Hepatocyte (in vitro differentiated cells): ENCODE measurements at regions not wholly inside any gene's neighbourhood (a gene's known extent, or its start where the extent isn't known, plus 50 kb on each side); places are given as distances from the start of the nearest gene placed in this dataset.
A peak's percentile ranks its signal among the peaks of the same experiment; 100 is the strongest.

Experiments
- DNase-seq: peaks from one replicate; pipeline ENCODE4 v3.0.0-alpha.2; 2016; ENCODE audit warnings: low spot score
- H2AFZ ChIP-seq: fragments of 200-600 bp; sonication (generic); 2 replicates; pipeline ENCODE4 v1.6.0; 2016; ENCODE audit warnings: antibody characterized with exemption, mild to moderate bottlenecking
- H3K27ac ChIP-seq: fragments of 200-600 bp; sonication (generic); 2 replicates; pipeline ENCODE4 v1.5.1; 2016; ENCODE audit warnings: mild to moderate bottlenecking
- H3K27me3 ChIP-seq: fragments of 200-600 bp; sonication (generic); 2 replicates; pipeline ENCODE4 v1.6.1; 2016
- H3K36me3 ChIP-seq: fragments of 200-600 bp; sonication (generic); replicated peaks from 2 replicates; pipeline ENCODE4 v1.5.1; 2016; ENCODE audit warnings: low read depth; ENCODE audit not compliant: insufficient read depth
- H3K4me1 ChIP-seq: fragments of 200-600 bp; sonication (generic); 2 replicates; pipeline ENCODE4 v1.5.1; 2016; ENCODE audit warnings: mild to moderate bottlenecking, moderate library complexity; ENCODE audit not compliant: insufficient read depth
- H3K4me2 ChIP-seq: fragments of 200-600 bp; sonication (generic); 2 replicates; pipeline ENCODE4 v1.6.0; 2016
- H3K4me3 ChIP-seq: fragments of 200-600 bp; sonication (generic); 2 replicates; pipeline ENCODE4 v1.5.1; 2016; ENCODE audit warnings: mild to moderate bottlenecking
- H3K79me2 ChIP-seq: fragments of 200-600 bp; sonication (generic); 2 replicates; pipeline ENCODE4 v1.6.0; 2017; ENCODE audit warnings: mild to moderate bottlenecking
- H3K9me2 ChIP-seq: fragments of 200-600 bp; sonication (generic); replicated peaks from 2 replicates; pipeline ENCODE4 v1.6.0; 2017; ENCODE audit warnings: mild to moderate bottlenecking; ENCODE audit not compliant: insufficient read depth
- H3K9me3 ChIP-seq: fragments of 200-600 bp; sonication (generic); 2 replicates; pipeline ENCODE4 v1.5.1; 2016; ENCODE audit warnings: low read depth, mild to moderate bottlenecking
- H4K20me1 ChIP-seq: fragments of 200-600 bp; sonication (generic); 2 replicates; pipeline ENCODE4 v1.6.0; 2016; ENCODE audit warnings: mild to moderate bottlenecking; ENCODE audit not compliant: insufficient read depth, poor library complexity, severe bottlenecking
- CTCF ChIP-seq: fragments of 200-600 bp; sonication (generic); IDR thresholded peaks from 2 replicates; pipeline ENCODE4 v1.5.1; 2016; ENCODE audit warnings: antibody characterized with exemption, mild to moderate bottlenecking; ENCODE audit not compliant: poor library complexity
- EZH2 ChIP-seq: fragments of 200-600 bp; sonication (generic); IDR thresholded peaks from 2 replicates; pipeline ENCODE4 v1.6.1; 2016; ENCODE audit warnings: antibody characterized with exemption, mild to moderate bottlenecking, borderline replicate concordance
- EZH2phosphoT487 ChIP-seq: fragments of 200-600 bp; sonication (generic); IDR thresholded peaks from one replicate; pipeline ENCODE4 v1.6.1; 2018; ENCODE audit warnings: antibody characterized with exemption, mild to moderate bottlenecking, low read depth, moderate library complexity; ENCODE audit not compliant: unreplicated experiment, severe bottlenecking
- WGBS: methylation state at CpG from one replicate; pipeline ENCODE4 v1.1.6; 2016; ENCODE audit warnings: low lambda C conversion rate; ENCODE audit errors: missing lambda C conversion rate; 5-methylcytosine and 5-hydroxymethylcytosine counted together

- no peaks in the 10 kb centered on the region for H3K27me3 ChIP-seq
- H3K9me3 ChIP-seq = no peaks in the 10 kb centered on the region
- H3K79me2 ChIP-seq = no peaks in the 10 kb centered on the region
- peaks cover 20% of the 10 kb centered on the region for H3K4me1 ChIP-seq
- H3K4me2 ChIP-seq = no peak overlapping the region
- TF ChIP-seq EZH2 = no peak
- no peak for TF ChIP-seq EZH2phosphoT487
- TF ChIP-seq CTCF = no peak
- 87% methylated on average over 3 of the region's 3 CpGs for WGBS
- H2AFZ ChIP-seq = no peak overlapping the region
- H3K27ac ChIP-seq = peak overlapping the region; percentile 64
- no peaks in the 10 kb centered on the region for H3K36me3 ChIP-seq
- H3K4me3 ChIP-seq = no peak overlapping the region
- no peak for DNase-seq
- H4K20me1 ChIP-seq = no peaks in the 10 kb centered on the region
- no peaks in the 10 kb centered on the region for H3K9me2 ChIP-seq
These were observed 710.7 kb upstream of the SGCG start for GRCh38 chr13:22470075-22470474.

GRCh38 chr13:22482496-22483000 lies 698.2 kb upstream of the SGCG start:
- Histone ChIP-seq H3K9me3 (no peaks in the 10 kb centered on the region), H3K4me1 (peaks cover 2% of the 10 kb centered on the region)
- WGBS = 91% methylated on average over 2 of the region's 2 CpGs

GRCh38 chr13:22483276-22483675 lies 697.5 kb upstream of the SGCG start:
- peaks cover 6% of the 10 kb centered on the region for H3K4me1 ChIP-seq
- H4K20me1 ChIP-seq = no peaks in the 10 kb centered on the region
- whole genome bisulfite sequencing = 96% methylated on average over 1 of the region's 1 CpG
- H3K36me3 ChIP-seq = no peaks in the 10 kb centered on the region
- H3K4me2 ChIP-seq = no peak overlapping the region
- TF ChIP-seq EZH2 = no peak
- H2AFZ ChIP-seq = no peak overlapping the region
- no peaks in the 10 kb centered on the region for H3K9me2 ChIP-seq
- no peaks in the 10 kb centered on the region for H3K9me3 ChIP-seq
- no peak overlapping the region for H3K27ac ChIP-seq
- DNase-seq = no peak
- H3K4me3 ChIP-seq = no peak overlapping the region
- no peaks in the 10 kb centered on the region for H3K27me3 ChIP-seq
- no peaks in the 10 kb centered on the region for H3K79me2 ChIP-seq

More at GRCh38 chr13:22482496-22483000, 698.2 kb upstream of the SGCG start:
- DNase-seq = no peak
- no peak overlapping the region for H3K27ac ChIP-seq
- H3K79me2 ChIP-seq = no peaks in the 10 kb centered on the region
- H3K9me2 ChIP-seq = no peaks in the 10 kb centered on the region
- H3K4me2 ChIP-seq = no peak overlapping the region
- no peak overlapping the region for H3K4me3 ChIP-seq
- no peaks in the 10 kb centered on the region for H4K20me1 ChIP-seq
- H3K27me3 ChIP-seq = no peaks in the 10 kb centered on the region
- TF ChIP-seq CTCF = no peak
- TF ChIP-seq EZH2phosphoT487 = no peak
- no peak for TF ChIP-seq EZH2
- H2AFZ ChIP-seq = no peak overlapping the region
- H3K36me3 ChIP-seq = no peaks in the 10 kb centered on the region

GRCh38 chr13:22486490-22486889 lies 694.3 kb upstream of the SGCG start:
- peaks cover 6% of the 10 kb centered on the region for H3K4me1 ChIP-seq
- H3K9me3 ChIP-seq = no peaks in the 10 kb centered on the region
- no peaks in the 10 kb centered on the region for H3K9me2 ChIP-seq
- H3K27me3 ChIP-seq = no peaks in the 10 kb centered on the region
- no peaks in the 10 kb centered on the region for H4K20me1 ChIP-seq
- no peak overlapping the region for H3K4me2 ChIP-seq
- no peak overlapping the region for H2AFZ ChIP-seq
- no peak for TF ChIP-seq EZH2phosphoT487
- TF ChIP-seq CTCF = no peak
- TF ChIP-seq EZH2 = no peak
- DNase-seq = no peak
- no peak overlapping the region for H3K27ac ChIP-seq
- H3K36me3 ChIP-seq = no peaks in the 10 kb centered on the region
- 51% methylated on average over 3 of the region's 3 CpGs for WGBS
- no peak overlapping the region for H3K4me3 ChIP-seq
- no peaks in the 10 kb centered on the region for H3K79me2 ChIP-seq
